NCI-H446 (cell line): ENCODE measurements at regions not wholly inside any gene's neighbourhood (a gene's known extent, or its start where the extent isn't known, plus 50 kb on each side); places are given as distances from the start of the nearest gene placed in this dataset.
"Not testable (repeated sequence)": the region's sequence is repeated elsewhere in the genome, so short reads cannot be mapped to it uniquely, and the experiment has no call there.

Source experiments
- DNase-seq, 2 experiments: peaks; one replicate each; lab custom pipeline; 2025; lab: John Stamatoyannopoulos, UW

DNA sequence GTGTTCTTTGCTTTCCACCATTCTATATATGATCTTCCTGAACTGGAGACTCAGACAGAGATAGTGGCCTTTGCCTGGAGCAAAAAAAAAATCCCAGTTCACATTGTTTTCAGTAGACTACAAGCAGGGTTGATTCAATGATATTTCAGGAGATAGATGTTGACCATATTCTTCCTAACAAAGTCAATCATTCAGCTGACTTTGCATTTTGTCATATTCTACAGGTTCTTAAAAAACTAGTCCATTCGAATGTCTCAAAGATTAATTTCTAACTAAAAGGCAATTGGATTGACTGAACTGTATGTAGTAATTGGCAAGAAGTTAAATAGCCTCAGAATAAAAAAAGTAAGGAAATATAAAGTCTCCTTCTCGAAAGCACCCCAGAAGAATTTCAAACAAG lies 479.5 kb downstream of the NKX6-1 start:
- DNase-seq, result no peak

DNA sequence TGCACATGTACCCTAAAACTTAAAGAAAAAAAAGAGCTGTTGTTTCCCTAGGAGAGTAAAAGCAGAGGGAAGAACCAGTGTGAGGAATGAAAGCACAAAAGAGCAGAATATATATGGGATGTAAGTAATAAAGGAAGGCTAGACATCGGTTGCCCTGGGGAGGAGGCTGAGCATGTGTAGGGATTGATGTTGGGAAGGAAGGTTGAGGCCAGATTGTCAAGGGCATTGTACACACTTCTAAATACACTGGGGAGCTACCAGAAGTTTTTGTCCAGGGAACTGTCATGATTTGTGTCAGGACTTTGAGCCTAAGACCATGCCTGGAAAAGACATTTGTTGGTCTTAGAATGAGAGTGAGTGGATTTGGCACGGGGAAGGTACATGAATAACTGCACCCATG lies 467.1 kb downstream of the GPAT3 start:
- no peak for DNase-seq

DNA sequence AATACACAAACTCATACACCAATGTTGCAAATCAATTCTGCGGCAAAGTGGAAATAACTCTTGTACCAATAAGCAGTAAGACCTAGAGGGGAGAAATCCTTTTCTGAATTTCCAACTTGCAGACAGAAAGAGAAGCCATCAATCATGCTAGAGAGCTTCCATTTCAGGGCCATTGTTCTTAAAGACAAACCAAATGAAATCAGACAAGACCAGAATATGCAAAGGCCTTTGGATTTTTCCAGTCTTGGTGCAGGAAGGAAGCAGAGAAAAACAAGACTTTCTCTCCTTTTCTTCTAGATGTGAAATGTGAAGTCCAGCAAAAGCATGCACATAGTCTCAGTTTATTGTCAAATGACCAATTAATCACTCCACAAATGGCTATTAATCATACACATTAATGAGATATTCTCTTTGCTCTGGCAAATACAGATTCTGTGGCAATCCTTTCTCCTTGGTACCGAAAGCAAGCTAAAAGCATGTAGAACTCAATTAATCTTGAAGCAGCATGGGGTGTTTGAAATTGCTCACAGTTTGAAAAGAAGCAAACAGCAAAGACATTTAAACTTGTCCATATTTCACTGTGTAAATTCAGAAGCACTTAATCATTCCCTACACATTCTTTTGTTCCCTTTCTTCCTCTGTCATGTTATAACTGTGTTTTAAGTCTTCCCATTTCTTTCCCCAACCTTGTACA lies 466.1 kb downstream of the GPAT3 start:
- DNase-seq, result no peak

DNA sequence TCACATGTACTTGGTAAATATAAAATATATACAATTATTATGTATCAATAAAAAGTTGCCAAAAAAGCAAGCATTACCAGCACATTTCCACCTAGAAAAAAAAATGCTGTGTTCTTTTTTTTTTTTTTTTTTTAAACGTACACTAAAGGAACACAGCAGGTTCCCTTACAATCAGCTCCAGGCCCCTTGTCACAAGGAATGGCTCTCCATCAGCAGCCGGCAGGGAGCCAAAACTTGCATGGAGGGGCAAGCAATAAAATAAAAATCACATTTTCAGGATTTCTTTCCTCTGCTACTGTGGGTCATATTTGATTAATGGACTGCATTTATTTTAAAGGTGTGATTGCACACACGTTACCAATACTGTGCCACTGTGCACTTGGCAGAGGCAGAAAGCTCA lies 460.3 kb downstream of the GPAT3 start:
- DNase-seq, result no peak

DNA sequence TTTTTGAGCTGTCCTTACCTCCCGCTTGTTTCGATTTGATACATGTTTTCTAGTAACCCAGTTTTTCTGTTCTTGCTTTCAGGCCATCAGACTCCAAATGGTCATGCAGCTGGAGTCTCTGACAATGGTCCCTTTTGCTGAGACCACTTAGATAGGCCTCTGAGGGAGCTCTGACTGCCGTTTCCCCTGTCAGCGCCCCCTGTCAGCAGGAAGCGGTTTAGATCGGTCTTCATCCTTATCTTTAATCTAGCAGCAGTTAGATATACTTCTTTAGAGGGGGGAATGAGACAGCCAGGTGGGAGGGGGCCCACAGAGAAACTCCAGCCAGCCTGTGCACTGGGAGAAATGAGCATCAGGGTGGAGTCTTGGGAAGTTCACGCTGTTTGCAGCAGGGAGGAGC lies 457.9 kb downstream of the GPAT3 start:
- DNase-seq, result no peak

DNA sequence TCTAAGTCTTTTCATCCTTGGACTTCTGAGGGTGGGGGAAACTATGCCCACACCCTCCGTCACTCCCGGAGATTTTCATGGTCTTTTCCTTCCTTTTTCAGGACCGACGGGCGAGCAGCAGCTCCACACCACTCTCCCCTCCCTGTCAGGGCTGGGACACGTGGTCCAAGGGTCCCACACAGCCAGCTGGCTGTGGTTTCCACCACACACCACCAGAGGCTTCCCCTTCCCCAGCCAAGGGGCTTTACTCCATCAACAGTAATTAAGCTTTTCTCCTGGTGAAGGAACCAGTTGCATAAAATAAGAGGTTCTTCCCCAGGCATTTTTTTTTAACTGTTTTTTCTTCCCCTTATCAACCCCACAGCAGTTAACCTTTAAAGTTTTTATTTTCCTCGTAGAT lies 453.9 kb downstream of the GPAT3 start:
- DNase-seq, result no peak

DNA sequence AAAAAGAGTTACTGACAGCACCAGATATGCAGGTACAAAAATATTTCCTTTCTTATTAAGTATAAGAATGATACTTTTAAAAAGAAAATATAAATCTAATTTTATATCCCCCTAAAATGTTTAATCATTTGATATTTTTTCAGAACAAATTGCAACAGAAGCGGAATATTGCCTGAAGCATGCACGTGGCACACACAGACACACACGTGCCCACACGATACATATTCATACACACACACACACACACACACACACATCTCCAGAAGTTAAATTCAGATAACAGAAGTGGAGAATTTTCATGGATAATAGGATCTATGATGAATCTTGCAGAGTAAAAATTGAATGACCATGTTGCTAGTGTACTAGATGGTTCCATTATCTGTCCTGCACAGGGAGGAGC lies 445.2 kb downstream of the GPAT3 start:
- DNase-seq, result no peak

DNA sequence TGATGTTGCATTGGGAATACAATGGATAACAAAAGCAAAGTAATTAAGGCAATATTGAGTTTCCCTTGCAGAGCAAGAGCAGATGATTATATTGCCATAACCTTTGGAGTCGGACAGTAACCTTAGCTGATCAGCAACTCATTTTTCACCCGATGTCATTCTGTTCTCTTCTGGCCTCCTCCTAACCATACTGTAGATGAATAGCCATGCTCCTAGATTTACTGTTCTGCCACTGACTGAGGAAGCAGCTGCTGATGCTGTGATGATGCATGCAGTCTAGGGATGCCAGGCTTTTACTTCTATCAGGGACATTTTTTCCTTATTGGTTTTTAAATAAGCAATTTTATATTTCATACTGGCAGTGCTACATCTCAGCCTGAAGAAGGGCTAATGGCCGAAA lies 443.9 kb downstream of the GPAT3 start:
- DNase-seq, result no peak

DNA sequence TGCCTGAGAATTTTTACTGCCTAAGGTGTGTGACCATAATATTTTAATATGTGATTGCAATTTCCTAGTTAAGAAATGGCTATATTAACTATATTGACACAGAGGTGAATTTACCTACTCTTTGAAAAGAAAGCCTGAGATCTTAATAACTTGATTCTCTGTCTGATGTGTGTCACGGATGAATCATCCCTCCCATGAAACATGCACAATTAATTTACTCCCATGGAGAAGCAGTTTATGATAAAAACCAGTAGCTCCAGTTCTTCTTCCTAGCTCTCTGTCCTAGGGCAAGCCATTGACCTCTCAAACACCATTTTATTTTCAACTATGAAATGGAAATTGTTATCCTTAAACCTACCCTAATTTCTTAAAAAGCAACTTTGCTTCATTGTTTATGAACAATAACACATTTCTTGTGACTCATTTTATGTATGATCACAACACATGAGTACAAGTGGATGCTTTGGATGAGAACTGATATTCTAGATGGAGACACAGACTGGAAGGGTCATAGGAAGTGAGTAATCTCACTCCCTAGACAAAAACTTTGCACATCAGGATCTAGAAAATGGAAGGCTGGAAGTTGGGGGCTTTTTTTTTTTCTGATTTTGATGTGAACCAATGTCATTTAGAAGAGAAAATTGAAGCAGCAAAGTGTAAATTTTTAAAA lies 438.3 kb downstream of the GPAT3 start:
- no peak for DNase-seq

DNA sequence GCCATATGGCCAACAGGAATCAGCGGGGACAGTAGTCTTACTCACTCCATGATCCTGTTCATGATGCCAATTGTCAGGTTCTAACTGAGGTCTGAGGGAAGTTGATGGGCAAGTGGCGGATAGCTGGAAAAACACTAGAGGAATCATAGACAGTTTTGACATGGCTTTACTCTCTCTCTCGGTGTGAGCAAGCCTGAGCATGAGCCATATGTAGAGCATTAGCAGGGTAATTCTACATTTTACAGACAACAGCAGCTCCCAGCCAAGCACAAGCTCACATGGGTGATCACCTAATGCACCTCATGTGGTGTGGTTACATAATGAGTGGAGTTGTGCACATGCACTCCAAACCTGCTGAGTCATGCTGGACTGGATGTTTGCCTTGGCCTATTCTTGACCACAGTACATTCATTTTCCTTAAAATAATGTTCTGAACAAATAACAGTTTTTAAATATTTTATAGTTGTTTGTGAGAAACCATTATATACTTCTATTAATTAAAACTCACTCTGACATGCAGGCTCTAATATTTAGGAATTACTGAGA lies 429.2 kb downstream of the GPAT3 start:
- DNase-seq, result no peak

DNA sequence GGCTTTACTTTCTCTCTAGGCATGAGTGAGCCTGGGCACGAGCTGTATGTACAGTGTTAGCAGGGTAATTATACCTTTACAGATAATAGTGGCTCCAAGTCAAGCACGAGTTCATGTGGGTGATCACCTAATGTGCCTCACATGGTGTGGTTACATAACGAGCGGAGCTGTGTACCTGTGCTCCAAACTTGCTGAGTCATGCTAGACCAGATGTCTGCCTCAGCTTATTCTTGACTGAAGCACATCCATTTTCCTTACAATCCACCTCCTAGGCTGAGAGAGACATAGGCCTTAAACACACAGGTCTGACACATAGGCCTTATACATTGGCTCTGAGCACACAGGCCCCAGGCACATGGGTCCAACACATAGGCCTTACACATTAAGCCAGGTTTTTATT lies 426.6 kb downstream of the GPAT3 start:
- no peak for DNase-seq

DNA sequence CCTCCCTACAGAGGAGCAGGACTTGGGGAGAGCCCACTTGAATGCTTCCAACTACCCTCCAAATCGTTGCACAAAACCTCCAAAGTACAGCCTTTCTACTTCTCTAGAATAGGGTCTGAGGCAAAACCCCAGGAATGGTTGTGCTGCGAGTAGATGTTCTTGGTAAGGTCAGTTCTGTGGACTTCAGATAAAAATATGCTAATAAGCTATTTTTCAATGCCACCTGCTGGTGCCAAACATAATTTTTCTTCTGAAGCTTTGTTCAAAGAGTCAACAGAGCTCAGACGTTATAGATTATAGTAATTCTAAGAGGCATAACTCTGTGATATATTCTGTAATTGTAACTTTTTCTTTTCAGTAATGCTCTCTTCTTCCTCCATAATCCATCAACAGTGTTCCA lies 425.7 kb downstream of the GPAT3 start:
- no peak for DNase-seq

DNA sequence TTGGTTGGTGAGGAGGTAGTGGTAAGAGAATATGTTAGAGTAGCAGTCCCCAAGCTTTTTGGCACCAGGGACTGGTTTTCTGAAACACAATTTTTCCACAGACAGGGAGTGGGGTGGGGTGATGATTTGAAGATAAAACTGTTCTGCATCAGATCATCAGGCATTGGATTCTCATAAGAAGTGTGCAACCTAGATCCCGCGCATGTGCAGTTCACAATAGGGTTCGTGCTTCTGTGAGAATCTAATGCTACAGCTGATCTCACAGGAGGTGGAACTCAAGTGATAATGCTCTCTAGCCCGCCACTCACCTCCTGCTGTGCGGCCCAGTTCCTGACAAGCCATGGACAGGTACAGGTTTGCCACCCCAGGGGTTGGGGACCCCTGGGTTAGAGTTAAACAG lies 423.3 kb downstream of the GPAT3 start:
- no peak for DNase-seq

DNA sequence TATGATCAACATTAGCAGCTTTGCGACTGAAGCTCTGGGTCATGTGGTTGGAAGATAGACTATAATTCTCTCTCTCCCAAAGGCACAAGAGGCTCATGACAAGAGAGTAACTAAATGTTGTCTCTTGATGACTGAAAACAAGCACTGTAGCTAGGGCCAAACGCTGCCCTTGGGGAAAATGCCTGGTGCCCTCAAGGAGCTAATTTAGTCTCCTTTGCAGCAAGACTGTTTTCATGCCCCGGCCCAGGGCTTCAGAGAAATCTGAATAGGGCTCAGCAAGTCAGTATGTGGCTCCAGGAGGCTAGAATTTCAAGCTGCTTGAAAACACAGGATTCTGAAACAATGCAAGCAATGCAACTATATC lies 411.9 kb downstream of the GPAT3 start:
- DNase-seq, result no peak

DNA sequence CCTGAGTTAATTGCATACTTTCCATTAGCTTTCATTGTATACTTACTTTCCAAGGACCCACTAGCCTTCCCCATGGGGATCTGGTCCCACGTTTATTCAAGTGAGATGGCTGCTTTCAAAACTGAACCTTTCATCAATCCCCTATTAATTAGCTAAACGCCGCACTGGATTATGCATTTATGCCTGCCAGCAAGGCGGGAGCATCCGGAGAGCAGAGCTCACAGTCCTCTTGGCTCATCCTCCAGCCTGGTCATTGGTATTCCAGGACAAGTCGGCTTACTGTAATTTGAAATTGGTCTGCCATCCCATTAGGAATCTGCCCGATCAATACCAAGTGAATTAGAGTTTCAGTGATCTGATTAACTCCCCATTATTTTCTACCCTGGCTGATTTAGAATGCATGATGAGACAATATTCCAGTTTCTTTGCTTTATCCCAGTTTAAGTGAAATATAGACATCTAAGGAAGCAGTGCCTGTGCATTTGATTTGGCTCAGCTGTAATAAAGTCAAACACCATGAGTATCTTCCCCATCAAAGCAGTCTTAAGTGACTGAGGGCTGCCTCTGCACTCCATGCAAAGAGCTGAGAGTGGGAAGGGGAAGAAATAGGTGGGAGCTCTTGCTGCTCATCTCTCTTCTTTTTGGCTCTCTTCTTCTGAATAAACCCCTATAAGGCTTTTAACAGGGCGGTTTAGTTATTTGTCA lies 411.4 kb downstream of the GPAT3 start:
- DNase-seq, result no peak

DNA sequence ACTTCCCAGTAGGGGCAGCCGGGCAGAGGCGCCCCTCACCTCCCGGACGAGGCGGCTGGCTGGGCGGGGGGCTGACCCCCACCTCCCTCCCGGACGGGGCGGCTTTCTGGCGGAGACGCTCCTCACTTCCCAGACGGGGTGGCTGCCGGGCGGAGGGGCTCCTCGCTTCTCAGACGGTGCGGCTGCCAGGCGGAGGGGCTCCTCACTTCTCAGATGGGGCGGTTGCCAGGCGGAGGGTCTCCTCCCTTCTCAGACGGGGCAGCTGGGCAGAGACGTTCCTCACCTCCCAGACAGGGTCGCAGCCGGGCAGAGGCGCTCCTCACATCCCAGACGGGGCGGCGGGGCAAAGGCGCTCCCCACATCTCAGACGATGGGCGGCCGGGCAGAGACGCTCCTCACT lies 407.8 kb downstream of the GPAT3 start:
- not testable (repeated sequence) for DNase-seq

DNA sequence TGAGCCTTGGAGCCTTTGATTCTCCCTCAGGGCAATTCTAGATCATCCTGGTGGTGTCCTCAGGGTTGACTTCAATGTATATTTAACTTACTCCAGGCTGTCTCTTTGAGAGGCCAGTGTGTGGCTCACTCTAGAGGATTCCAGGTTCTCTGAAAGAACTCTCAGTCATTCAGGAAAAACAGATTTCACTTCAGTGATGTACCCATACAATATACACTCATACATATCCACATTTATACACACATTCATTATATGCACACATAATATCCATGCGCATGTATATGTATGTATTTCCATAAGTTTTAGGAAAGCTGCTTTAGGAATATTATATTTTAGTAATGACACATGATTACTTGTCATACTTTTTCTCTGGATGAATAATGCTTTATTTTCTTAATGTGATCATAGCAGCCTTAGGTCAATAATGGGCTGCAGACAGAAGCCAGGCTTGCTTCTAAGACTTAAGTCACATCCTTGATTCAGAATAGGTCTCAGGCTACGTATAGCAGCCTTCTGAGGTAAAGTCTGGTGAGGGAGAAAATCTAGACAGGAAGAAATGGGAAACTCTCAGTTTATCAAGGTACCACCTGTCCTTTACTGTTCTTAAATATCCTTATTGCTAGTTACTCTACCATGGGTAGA lies 397.0 kb downstream of the GPAT3 start:
- DNase-seq, result no peak

DNA sequence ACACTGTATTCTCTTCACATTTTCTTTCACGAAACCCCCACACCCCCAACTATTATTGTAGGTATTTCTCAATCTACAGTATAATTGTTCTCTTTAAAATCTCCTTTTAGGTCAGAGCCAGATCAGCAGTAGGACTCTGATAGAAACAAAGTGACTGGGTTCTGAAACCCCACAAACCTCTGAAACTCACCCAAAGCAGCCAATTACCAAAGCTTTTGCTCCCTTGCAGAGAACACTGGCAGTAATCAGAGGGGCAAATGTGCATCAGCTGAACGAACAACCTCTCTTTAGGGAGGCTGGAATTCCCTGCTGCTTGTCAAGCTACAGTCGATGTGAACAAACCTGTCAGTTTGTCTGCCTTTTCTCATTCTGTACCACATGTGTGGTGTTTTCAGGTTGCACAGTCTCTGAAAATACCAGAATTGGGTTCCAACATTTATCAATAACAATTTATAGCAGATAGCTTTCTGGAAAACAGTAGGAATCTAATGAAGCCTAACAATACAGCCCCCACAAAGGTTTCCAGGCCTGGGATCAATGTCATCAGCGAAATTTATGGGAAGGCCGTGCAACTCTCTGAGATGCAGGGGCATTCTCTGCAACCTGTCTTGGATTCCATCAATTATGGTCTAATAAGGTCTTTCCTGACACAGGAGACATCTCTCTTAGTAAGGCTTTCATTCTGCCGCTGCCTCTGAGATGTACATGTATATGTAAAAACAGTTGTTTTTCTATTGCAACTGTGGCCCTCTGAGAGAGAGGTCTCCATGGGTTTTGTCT lies 395.9 kb downstream of the GPAT3 start:
- no peak for DNase-seq

DNA sequence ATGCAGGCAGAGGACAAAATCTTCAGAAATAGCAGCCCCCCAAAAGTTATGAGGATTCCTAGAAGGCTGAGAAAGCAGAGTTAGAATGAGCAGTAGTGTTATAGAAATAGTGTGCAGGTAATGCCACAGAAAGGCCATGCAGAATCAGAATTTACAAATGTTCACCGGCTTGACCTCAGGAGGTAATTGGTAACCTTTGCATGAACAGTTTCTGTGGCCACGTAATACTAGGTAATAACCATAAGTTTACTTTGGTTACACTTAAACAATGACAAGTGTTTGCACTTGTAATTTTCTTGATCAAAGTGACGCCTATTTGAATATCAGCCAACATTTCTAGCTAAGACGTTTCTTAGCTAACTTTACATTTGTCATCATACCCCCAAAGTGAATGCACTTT lies 393.6 kb downstream of the GPAT3 start:
- no peak for DNase-seq

DNA sequence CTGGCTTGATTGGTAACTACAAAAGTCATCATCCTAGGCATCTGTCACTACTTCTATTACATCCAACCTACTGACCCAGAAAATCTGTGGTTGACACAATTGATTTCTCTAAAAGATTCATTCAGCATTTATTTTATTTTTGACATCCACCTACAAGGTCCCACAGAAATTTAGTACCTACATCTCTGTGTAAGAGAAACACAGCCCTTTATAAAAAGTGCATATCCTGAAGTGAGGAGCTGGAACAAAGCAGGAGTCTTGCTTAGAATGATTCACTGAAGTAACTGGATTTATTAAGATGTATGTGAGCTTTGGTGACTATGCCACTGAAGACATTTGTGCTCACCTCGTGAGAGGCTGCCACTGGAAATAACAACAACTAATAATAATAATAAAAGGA lies 391.0 kb downstream of the GPAT3 start:
- no peak for DNase-seq

DNA sequence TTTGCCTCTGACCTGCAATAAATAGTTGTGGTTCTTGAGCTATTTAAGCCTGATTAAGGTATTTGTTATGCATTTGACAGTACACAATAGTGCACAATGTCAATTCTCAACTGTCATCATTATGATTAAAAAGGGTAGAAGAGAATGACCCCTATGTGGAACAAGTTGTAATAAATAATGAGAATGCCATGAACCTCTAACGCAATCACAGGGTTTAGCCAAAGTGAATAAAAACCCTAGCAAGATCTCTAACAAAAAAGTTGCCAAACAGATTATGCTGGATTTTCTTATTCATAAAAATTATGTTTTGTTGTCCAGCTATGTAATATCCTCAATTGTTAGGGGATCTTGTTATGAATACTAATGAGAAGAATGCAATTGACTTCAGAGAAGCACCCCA lies 387.4 kb downstream of the GPAT3 start:
- no peak for DNase-seq

DNA sequence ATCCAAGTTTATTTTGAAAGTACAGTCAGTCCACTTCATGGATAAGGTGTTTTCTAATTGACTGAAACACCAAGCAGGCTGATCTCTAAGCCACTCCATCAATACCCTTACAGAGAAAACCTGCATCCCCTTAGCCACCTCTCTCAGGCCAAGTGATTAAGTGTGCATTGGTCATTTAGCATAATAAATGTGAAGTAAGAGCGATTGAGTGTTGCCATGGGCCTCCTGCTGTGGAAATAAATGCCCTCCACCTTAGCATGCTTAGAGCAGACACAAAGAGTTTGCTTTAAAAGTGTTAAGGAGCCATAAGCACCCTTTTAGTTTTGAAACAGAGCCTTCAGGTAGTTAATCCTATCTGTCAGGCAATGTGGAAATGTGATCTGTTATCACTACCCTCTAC lies 386.5 kb downstream of the GPAT3 start:
- DNase-seq, result no peak
